ENCODE measurements at regions not wholly inside any gene's neighbourhood (a gene's known extent, or its start where the extent isn't known, plus 50 kb on each side); places are given as distances from the start of the nearest gene placed in this dataset.
A peak's percentile ranks its signal among the peaks of the same experiment; 100 is the strongest.
"Not testable (repeated sequence)": the region's sequence is repeated elsewhere in the genome, so short reads cannot be mapped to it uniquely, and the experiment has no call there.

GRCh38 chr9:21533597-21533996 lies 51.5 kb upstream of the IFNE start:
- no peak for DNase-seq

GRCh38 chr9:21535396-21535795 lies 53.3 kb upstream of the IFNE start:
- no peak for DNase-seq

GRCh38 chr9:21542787-21543186 lies 60.7 kb upstream of the IFNE start:
- no peak for DNase-seq

- no peak for DNase-seq
Observed at GRCh38 chr9:21543187-21543586, 61.1 kb upstream of the IFNE start.

- DNase-seq, result not testable (repeated sequence)
Observed at GRCh38 chr9:21543816-21544215, 61.7 kb upstream of the IFNE start.

- no peak for DNase-seq
Observed at GRCh38 chr9:21546949-21547348, 64.8 kb upstream of the IFNE start.

- no peak for DNase-seq
Observed at GRCh38 chr9:21549251-21549765, 67.2 kb upstream of the IFNE start.

GRCh38 chr9:21549890-21550289 lies 67.8 kb upstream of the IFNE start:
- DNase-seq, result no peak

GRCh38 chr9:21550392-21550791 lies 68.3 kb upstream of the IFNE start:
- no peak for DNase-seq

GRCh38 chr9:21551401-21551800 lies 69.3 kb upstream of the IFNE start:
- DNase-seq, result no peak

GRCh38 chr9:21552244-21553170 lies 70.4 kb upstream of the IFNE start:
- DNase-seq, result no peak

- no peak for DNase-seq
Observed at GRCh38 chr9:21553441-21553840, 71.3 kb upstream of the IFNE start.

- DNase-seq, result no peak
Observed at GRCh38 chr9:21554813-21555212, 72.7 kb upstream of the IFNE start.

- DNase-seq, result no peak
Observed at GRCh38 chr9:21555911-21556310, 73.8 kb upstream of the IFNE start.

GRCh38 chr9:21556581-21557427 lies 74.7 kb upstream of the IFNE start:
- no peak for DNase-seq

- no peak for DNase-seq
Observed at GRCh38 chr9:21557428-21557768, 75.3 kb upstream of the IFNE start.

- DNase-seq, result no peak
Observed at GRCh38 chr9:21558079-21558478, 76.0 kb upstream of the IFNE start.

- peak; percentile 5 for DNase-seq
Observed at GRCh38 chr9:21558615-21559401, 76.7 kb upstream of the IFNE start.

GRCh38 chr9:21559402-21560280 lies 77.5 kb upstream of the IFNE start:
- DNase-seq, result peak; percentile 36

GRCh38 chr9:21560281-21560745 lies 78.2 kb upstream of the IFNE start:
- no peak for DNase-seq

GRCh38 chr9:21561502-21561901 lies 79.4 kb upstream of the IFNE start:
- no peak for DNase-seq

- DNase-seq, result no peak
Observed at GRCh38 chr9:21564175-21564574, 82.1 kb upstream of the IFNE start.
